B cell (primary cell): ENCODE measurements at regions not wholly inside any gene's neighbourhood (a gene's known extent, or its start where the extent isn't known, plus 50 kb on each side); places are given as distances from the start of the nearest gene placed in this dataset.

Experiments
- ATAC-seq: fragments of 200-7000 bp; cut with Tn5 transposase; one replicate; pipeline ENCODE4 v1.10.0; 2021; ENCODE audit warnings: low read depth, mild to moderate bottlenecking, moderate number of reproducible peaks, moderate library complexity
- CTCF ChIA-PET: fragments of 350-600 bp; sonication (Branson Sonifier 250); formaldehyde crosslinking; loops from one replicate; lab custom pipeline; 2021; ENCODE audit warnings: antibody characterized with exemption, inconsistent platforms; lab: Charles Lee
- POLR2A ChIA-PET: fragments of 350-600 bp; sonication (Branson Sonifier 250); formaldehyde crosslinking; loops from one replicate; lab custom pipeline; 2021; ENCODE audit warnings: antibody characterized with exemption; lab: Charles Lee
- DNase-seq: peaks from one replicate; pipeline ENCODE4 v3.0.0; 2013
- H2AFZ ChIP-seq: 2 replicates; pipeline ENCODE4 v1.6.1; 2012; ENCODE audit warnings: mild to moderate bottlenecking, low read depth, low read length; ENCODE audit not compliant: insufficient read depth, poor library complexity, severe bottlenecking
- H3K27ac ChIP-seq, 2 donors: 1 replicate in 1 of 2; 2 replicates in 1 of 2; pipeline ENCODE4 v1.5.1; 2012 to 2013; ENCODE audit warnings: low read length in 2 of 2, mild to moderate bottlenecking in 2 of 2, moderate library complexity in 1 of 2
- H3K27me3 ChIP-seq, 4 experiments: fragments of 200-600 bp in 1 of 4; sonication (generic) in 1 of 4; replicated peaks in 1 of 4; 1 replicate in 2 of 4; 2 replicates in 2 of 4; pipeline versions ENCODE4 v1.6.1 to v1.7.0; 2013 to 2016; ENCODE audit warnings: low read length in 3 of 4, mild to moderate bottlenecking in 2 of 4, mixed read lengths in 1 of 4, moderate library complexity in 1 of 4; ENCODE audit not compliant: insufficient read depth in 4 of 4, control insufficient read depth in 3 of 4; ENCODE audit errors: control extremely low read depth in 1 of 4
- H3K36me3 ChIP-seq, 2 experiments: replicated peaks in 1 of 2; 1 replicate in 1 of 2; 2 replicates in 1 of 2; pipeline versions ENCODE4 v1.6.1 to v1.7.1; 2013; ENCODE audit warnings: low read length in 1 of 2; ENCODE audit not compliant: insufficient read depth in 2 of 2, control insufficient read depth in 1 of 2; ENCODE audit errors: control extremely low read depth in 1 of 2, extremely low read depth in 1 of 2
- H3K4me1 ChIP-seq, 2 donors: fragments of 200-600 bp in 1 of 2; sonication (generic) in 1 of 2; 1 replicate in 1 of 2; 2 replicates in 1 of 2; pipeline versions ENCODE4 v1.5.1 to v1.6.1; 2013 to 2017; ENCODE audit warnings: low read length in 2 of 2; ENCODE audit not compliant: control insufficient read depth in 2 of 2, insufficient read depth in 2 of 2
- H3K4me2 ChIP-seq: replicated peaks from 2 replicates; pipeline ENCODE3; 2012; ENCODE audit warnings: mild to moderate bottlenecking, low read depth, low read length; ENCODE audit not compliant: poor library complexity, severe bottlenecking
- H3K4me3 ChIP-seq, 5 experiments: fragments of 200-600 bp in 1 of 5; sonication (generic) in 1 of 5; 1 replicate in 3 of 5; 2 replicates in 2 of 5; pipeline versions ENCODE4 v1.5.1 to v1.7.0; 2011 to 2016; ENCODE audit warnings: low read length in 4 of 5, mild to moderate bottlenecking in 4 of 5, low read depth in 2 of 5, control low read depth in 1 of 5, moderate library complexity in 1 of 5; ENCODE audit not compliant: insufficient read depth in 1 of 5; ENCODE audit errors: control extremely low read depth in 1 of 5, extremely low read depth in 1 of 5
- H3K79me2 ChIP-seq: fragments of 200-600 bp; sonication (generic); one replicate; pipeline ENCODE4 v1.6.0; 2016; ENCODE audit warnings: low read length; ENCODE audit not compliant: control insufficient read depth, insufficient read depth
- H3K9ac ChIP-seq: fragments of 200-600 bp; sonication (generic); 2 replicates; pipeline ENCODE4 v1.6.1; 2017; ENCODE audit warnings: mild to moderate bottlenecking, low read length, moderate library complexity
- H3K9me3 ChIP-seq, 3 donors: one replicate each; pipeline versions ENCODE4 v1.6.1 to v1.7.1; 2013; ENCODE audit warnings: low read length in 2 of 3; ENCODE audit not compliant: control insufficient read depth in 2 of 3, insufficient read depth in 1 of 3; ENCODE audit errors: control extremely low read depth in 1 of 3
- H4K20me1 ChIP-seq: 2 replicates; pipeline ENCODE4 v1.6.0; 2012; ENCODE audit warnings: mild to moderate bottlenecking, low read length; ENCODE audit not compliant: insufficient read depth, control insufficient read depth, poor library complexity, severe bottlenecking
- H3K27ac Mint-ChIP-seq: one replicate; pipeline ENCODE4 v1.8.0; 2021; ENCODE audit warnings: mixed read lengths
- H3K27me3 Mint-ChIP-seq: one replicate; pipeline ENCODE4 v1.8.0; 2021; ENCODE audit warnings: mixed read lengths
- H3K4me1 Mint-ChIP-seq: one replicate; pipeline ENCODE4 v1.8.0; 2021; ENCODE audit warnings: mixed read lengths
- H3K4me3 Mint-ChIP-seq: one replicate; pipeline ENCODE4 v1.8.0; 2021; ENCODE audit warnings: mixed read lengths
- H3K9me3 Mint-ChIP-seq: one replicate; pipeline ENCODE4 v1.8.0; 2022; ENCODE audit warnings: mixed read lengths; ENCODE audit not compliant: insufficient read depth
- CTCF ChIP-seq: fragments of 200-600 bp; IDR thresholded peaks from one replicate; pipeline ENCODE4 v1.8.0; 2022; ENCODE audit warnings: antibody characterized with exemption, mild to moderate bottlenecking
- EZH2 ChIP-seq: IDR thresholded peaks from 2 replicates; pipeline ENCODE4 v1.6.1; 2012; ENCODE audit warnings: borderline replicate concordance, low read depth, mild to moderate bottlenecking, moderate library complexity, low read length; ENCODE audit not compliant: insufficient read depth, poor library complexity, severe bottlenecking
- WGBS: methylation state at CpG from one replicate; pipeline ENCODE4 v1.1.5; 2013; ENCODE audit warnings: missing lambda C conversion rate; ENCODE audit not compliant: insufficient coverage; 5-methylcytosine and 5-hydroxymethylcytosine counted together
- intact Hi-C: fragments of 100-400 bp; cut with micrococcal nuclease; formaldehyde crosslinking; loops from one replicate; pipeline ENCODE4 v1.10.0; 2022

GRCh38 chr3:25041871-25042584 lies 386.0 kb upstream of the RARB start:
- Histone ChIP-seq H3K27me3 (no peaks in the 10 kb centered on the region), H3K9me3 (no peaks in the 10 kb centered on the region), H4K20me1 (no peaks in the 10 kb centered on the region), H3K9ac (no peak overlapping the region), H3K4me3 (no peak overlapping the region), H3K36me3 (no peaks in the 10 kb centered on the region), H3K27ac (no peak overlapping the region), H3K4me1 (no peaks in the 10 kb centered on the region), H3K4me2 (no peak overlapping the region), H3K79me2 (no peaks in the 10 kb centered on the region), H2AFZ (no peak overlapping the region)
- Mint-ChIP-seq H3K4me3 (no peak overlapping the region), H3K4me1 (no peaks in the 10 kb centered on the region), H3K27ac (no peak overlapping the region), H3K27me3 (no peaks in the 10 kb centered on the region), H3K9me3 (no peaks in the 10 kb centered on the region)
- TF ChIP-seq EZH2 = no peak
- no peak for TF ChIP-seq CTCF
- intact Hi-C loops = no loop called here
- CTCF ChIA-PET = no interaction called here
- DNase-seq (no peak), ATAC-seq (no peak)
- POLR2A ChIA-PET = no interaction called here
- WGBS = 75% methylated on average over 1 of the region's 3 CpGs

- Histone ChIP-seq H3K4me3 (no peak overlapping the region), H3K27ac (no peak overlapping the region), H3K4me2 (no peak overlapping the region), H3K36me3 (no peaks in the 10 kb centered on the region), H4K20me1 (no peaks in the 10 kb centered on the region), H2AFZ (no peak overlapping the region), H3K4me1 (no peaks in the 10 kb centered on the region), H3K9ac (no peak overlapping the region), H3K79me2 (no peaks in the 10 kb centered on the region), H3K9me3 (no peaks in the 10 kb centered on the region), H3K27me3 (no peaks in the 10 kb centered on the region)
- DNase-seq (no peak), ATAC-seq (no peak)
- H3K9me3 Mint-ChIP-seq = no peaks in the 10 kb centered on the region
- H3K27ac Mint-ChIP-seq = no peak overlapping the region
- ChIA-PET CTCF (interaction anchor here (1.0 kb wide), 1 partner anchor 9 kb away, joined by 4 read pairs; no protein-coding TSS in a partner anchor), POLR2A (no interaction called here)
- H3K4me1 Mint-ChIP-seq = no peaks in the 10 kb centered on the region
- H3K4me3 Mint-ChIP-seq = no peak overlapping the region
- no peak for TF ChIP-seq EZH2
- TF ChIP-seq CTCF = no peak
- intact Hi-C loops = no loop called here
- no peaks in the 10 kb centered on the region for H3K27me3 Mint-ChIP-seq
- WGBS = no CpG with 5 or more reads among the region's 2 CpGs
Measured at GRCh38 chr3:25043177-25043576, 384.9 kb upstream of the RARB start.
